ENCODE measurements at regions not wholly inside any gene's neighbourhood (a gene's known extent, or its start where the extent isn't known, plus 50 kb on each side); places are given as distances from the start of the nearest gene placed in this dataset.

GRCh38 chr12:43066471-43066870 is 476.9 kb upstream of the PRICKLE1 start:
- no peaks in the 10 kb centered on the region for H3K4me1 ChIP-seq
- no peaks in the 10 kb centered on the region for H3K9me3 ChIP-seq
- no peak overlapping the region for H3K27ac ChIP-seq
- no peaks in the 10 kb centered on the region for H3K36me3 ChIP-seq
- TF ChIP-seq POLR2AphosphoS5 (IDR thresholded peaks at IDR 0.05; ENCODE audit: insufficient read depth in 1 of 2, low read depth in 1 of 2) (no peak), CTCF (IDR thresholded peaks at IDR 0.05) (no peak), POLR2A (IDR thresholded peaks at IDR 0.05) (no peak)
- H3K4me3 ChIP-seq: no peak overlapping the region
- H3K27me3 ChIP-seq: no peaks in the 10 kb centered on the region
- DNase-seq (ENCODE audit: extremely low spot score in 2 of 2): no peak
- intact Hi-C loops (cut with DNase I): no loop called here

GRCh38 chr12:43063650-43064049 is 474.1 kb upstream of the PRICKLE1 start:
- TF ChIP-seq CTCF (IDR thresholded peaks at IDR 0.05): no peak
- no peak for TF ChIP-seq POLR2AphosphoS5 (IDR thresholded peaks at IDR 0.05; ENCODE audit: insufficient read depth in 1 of 2, low read depth in 1 of 2)
- TF ChIP-seq POLR2A (IDR thresholded peaks at IDR 0.05): no peak
- Histone ChIP-seq H3K4me3 (no peak overlapping the region), H3K27ac (no peak overlapping the region), H3K36me3 (no peaks in the 10 kb centered on the region), H3K4me1 (no peaks in the 10 kb centered on the region), H3K27me3 (no peaks in the 10 kb centered on the region), H3K9me3 (no peaks in the 10 kb centered on the region)
- intact Hi-C loops (cut with DNase I): no loop called here
- no peak for DNase-seq (ENCODE audit: extremely low spot score in 2 of 2)

- DNase-seq (ENCODE audit: extremely low spot score in 2 of 2): no peak
- Histone ChIP-seq H3K27ac (no peak overlapping the region), H3K27me3 (no peaks in the 10 kb centered on the region), H3K9me3 (no peaks in the 10 kb centered on the region), H3K36me3 (no peaks in the 10 kb centered on the region), H3K4me1 (no peaks in the 10 kb centered on the region), H3K4me3 (no peak overlapping the region)
- TF ChIP-seq CTCF (IDR thresholded peaks at IDR 0.05) (no peak), POLR2AphosphoS5 (IDR thresholded peaks at IDR 0.05; ENCODE audit: insufficient read depth in 1 of 2, low read depth in 1 of 2) (no peak), POLR2A (IDR thresholded peaks at IDR 0.05) (no peak)
- intact Hi-C loops (cut with DNase I): no loop called here
Measured at GRCh38 chr12:43062201-43062895, 472.8 kb upstream of the PRICKLE1 start.

GRCh38 chr12:43060742-43061141 is 471.2 kb upstream of the PRICKLE1 start:
- no peaks in the 10 kb centered on the region for H3K27me3 ChIP-seq
- no peaks in the 10 kb centered on the region for H3K4me1 ChIP-seq
- DNase-seq (ENCODE audit: extremely low spot score in 2 of 2): no peak
- no peaks in the 10 kb centered on the region for H3K9me3 ChIP-seq
- no peak overlapping the region for H3K27ac ChIP-seq
- TF ChIP-seq POLR2A (IDR thresholded peaks at IDR 0.05): no peak
- TF ChIP-seq CTCF (IDR thresholded peaks at IDR 0.05): no peak
- no peak for TF ChIP-seq POLR2AphosphoS5 (IDR thresholded peaks at IDR 0.05; ENCODE audit: insufficient read depth in 1 of 2, low read depth in 1 of 2)
- intact Hi-C loops (cut with DNase I): no loop called here
- no peaks in the 10 kb centered on the region for H3K36me3 ChIP-seq
- no peak overlapping the region for H3K4me3 ChIP-seq

- H3K4me1 ChIP-seq: no peaks in the 10 kb centered on the region
Measured at GRCh38 chr12:43058616-43059015, 469.1 kb upstream of the PRICKLE1 start.

More at GRCh38 chr12:43058616-43059015, 469.1 kb upstream of the PRICKLE1 start:
- H3K4me3 ChIP-seq: no peak overlapping the region
- intact Hi-C loops (cut with DNase I): no loop called here
- H3K27me3 ChIP-seq: no peaks in the 10 kb centered on the region
- H3K36me3 ChIP-seq: no peaks in the 10 kb centered on the region
- TF ChIP-seq POLR2A (IDR thresholded peaks at IDR 0.05): no peak
- no peak for TF ChIP-seq POLR2AphosphoS5 (IDR thresholded peaks at IDR 0.05; ENCODE audit: insufficient read depth in 1 of 2, low read depth in 1 of 2)
- no peak for TF ChIP-seq CTCF (IDR thresholded peaks at IDR 0.05)
- no peaks in the 10 kb centered on the region for H3K9me3 ChIP-seq
- DNase-seq (ENCODE audit: extremely low spot score in 2 of 2): no peak
- H3K27ac ChIP-seq: no peak overlapping the region

Measured in vagina (tissue), 2 donors.